ENCODE measurements at regions not wholly inside any gene's neighbourhood (a gene's known extent, or its start where the extent isn't known, plus 50 kb on each side); places are given as distances from the start of the nearest gene placed in this dataset.

GRCh38 chr20:60221593-60221992 is 263.4 kb downstream of the CDH26 start:
- no peak overlapping the region for H3K27ac ChIP-seq
- TF ChIP-seq CTCF (conservative IDR thresholded peaks at IDR 0.05), result no peak

GRCh38 chr20:60222497-60222896 is 264.3 kb downstream of the CDH26 start:
- H3K27ac ChIP-seq, result no peak overlapping the region
- TF ChIP-seq CTCF (conservative IDR thresholded peaks at IDR 0.05), result no peak

- no peak overlapping the region for H3K27ac ChIP-seq
- TF ChIP-seq CTCF (conservative IDR thresholded peaks at IDR 0.05), result no peak
Measured at GRCh38 chr20:60223174-60223573, 265.0 kb downstream of the CDH26 start.

- H3K27ac ChIP-seq, result no peak overlapping the region
- peak; percentile 66 for TF ChIP-seq CTCF (conservative IDR thresholded peaks at IDR 0.05)
Measured at GRCh38 chr20:60224914-60225313, 266.7 kb downstream of the CDH26 start.

GRCh38 chr20:60228255-60228654 is 270.0 kb downstream of the CDH26 start:
- no peak overlapping the region for H3K27ac ChIP-seq
- no peak for TF ChIP-seq CTCF (conservative IDR thresholded peaks at IDR 0.05)

- no peak for TF ChIP-seq CTCF (conservative IDR thresholded peaks at IDR 0.05)
- no peak overlapping the region for H3K27ac ChIP-seq
Measured at GRCh38 chr20:60232380-60232779, 274.2 kb downstream of the CDH26 start.

GRCh38 chr20:60233018-60233630 is 274.9 kb downstream of the CDH26 start:
- no peak for TF ChIP-seq CTCF (conservative IDR thresholded peaks at IDR 0.05)
- no peak overlapping the region for H3K27ac ChIP-seq
